Left lung (tissue), 4 donors: ENCODE measurements at regions not wholly inside any gene's neighbourhood (a gene's known extent, or its start where the extent isn't known, plus 50 kb on each side); places are given as distances from the start of the nearest gene placed in this dataset.

Source experiments
- ATAC-seq: fragments of 200-7000 bp; cut with Tn5 transposase; one replicate; pipeline ENCODE4 v1.9.1; 2020; ENCODE audit warnings: moderate library complexity
- DNase-seq, 4 donors: peaks; one replicate each; pipeline ENCODE4 v3.0.0-alpha.2; 2013 to 2020
- H3K27ac ChIP-seq, 2 donors: fragments of 200-600 bp; sonication (generic) in 1 of 2; one replicate each; pipeline versions ENCODE4 v1.5.0 to v1.8.0; 2020 to 2021
- H3K27me3 ChIP-seq, 2 donors: fragments of 200-600 bp; sonication (generic) in 1 of 2; one replicate each; pipeline versions ENCODE4 v1.5.0 to v1.8.0; 2020 to 2021
- H3K36me3 ChIP-seq, 2 donors: fragments of 200-600 bp; sonication (generic) in 1 of 2; one replicate each; pipeline versions ENCODE4 v1.5.0 to v1.8.0; 2020 to 2021
- H3K4me1 ChIP-seq, 2 donors: fragments of 200-600 bp; one replicate each; pipeline ENCODE4 v1.8.0; 2021
- H3K4me3 ChIP-seq, 2 donors: fragments of 200-600 bp; sonication (generic) in 1 of 2; one replicate each; pipeline versions ENCODE4 v1.5.0 to v1.8.0; 2020 to 2021; ENCODE audit warnings: mild to moderate bottlenecking in 1 of 2
- H3K9me3 ChIP-seq, 2 donors: fragments of 200-600 bp; sonication (generic) in 1 of 2; one replicate each; pipeline versions ENCODE4 v1.5.0 to v1.8.0; 2020 to 2021
- CTCF ChIP-seq, 2 donors: fragments of 200-600 bp; sonication (generic) in 1 of 2; IDR thresholded peaks; one replicate each; pipeline versions ENCODE4 v1.5.0 to v1.8.0; 2021; ENCODE audit warnings: antibody characterized with exemption in 2 of 2
- intact Hi-C, 2 donors: fragments of 100-400 bp; cut with DNase I; formaldehyde crosslinking; loops; one replicate each; pipeline versions ENCODE4 v1.11.2 to v1.14.2; 2022
- donor health status: DM: no; HTN: yes; CAD: no.
- donor health status: DM: no; HTN: no; CAD: no.

GRCh38 chr15:34688699-34689098 lies 66.1 kb downstream of the GJD2 start:
- Histone ChIP-seq H3K36me3 (no peaks in the 10 kb centered on the region), H3K4me3 (no peak overlapping the region), H3K4me1 (no peaks in the 10 kb centered on the region), H3K27me3 (no peaks in the 10 kb centered on the region), H3K27ac (no peak overlapping the region), H3K9me3 (no peaks in the 10 kb centered on the region)
- no peak for TF ChIP-seq CTCF (IDR thresholded peaks at IDR 0.05)
- intact Hi-C loops: no loop called here
- DNase-seq (no peak), ATAC-seq (no peak)

- no peak overlapping the region for H3K4me3 ChIP-seq
- no peaks in the 10 kb centered on the region for H3K36me3 ChIP-seq
- DNase-seq: no peak
- no peak for TF ChIP-seq CTCF (IDR thresholded peaks at IDR 0.05)
- no peaks in the 10 kb centered on the region for H3K27me3 ChIP-seq
- ATAC-seq: no peak
- no peaks in the 10 kb centered on the region for H3K4me1 ChIP-seq
- H3K9me3 ChIP-seq: no peaks in the 10 kb centered on the region
- intact Hi-C loops: no loop called here
- no peak overlapping the region for H3K27ac ChIP-seq
These were observed 70.4 kb downstream of the GJD2 start for GRCh38 chr15:34684351-34684750.

- Histone ChIP-seq H3K27ac (no peak overlapping the region), H3K4me3 (no peak overlapping the region), H3K27me3 (no peaks in the 10 kb centered on the region), H3K36me3 (no peaks in the 10 kb centered on the region), H3K4me1 (no peaks in the 10 kb centered on the region), H3K9me3 (no peaks in the 10 kb centered on the region)
- ATAC-seq: no peak
- intact Hi-C loops: no loop called here
- TF ChIP-seq CTCF (IDR thresholded peaks at IDR 0.05): no peak
- no peak for DNase-seq
These were observed 72.1 kb downstream of the GJD2 start for GRCh38 chr15:34682674-34683073.

GRCh38 chr15:34679291-34679690 lies 75.5 kb downstream of the GJD2 start:
- Histone ChIP-seq H3K36me3 (no peaks in the 10 kb centered on the region), H3K27ac (no peak overlapping the region), H3K4me3 (no peak overlapping the region), H3K27me3 (no peaks in the 10 kb centered on the region), H3K9me3 (no peaks in the 10 kb centered on the region), H3K4me1 (no peaks in the 10 kb centered on the region)
- no peak for TF ChIP-seq CTCF (IDR thresholded peaks at IDR 0.05)
- ATAC-seq (no peak), DNase-seq (peak in 2 of 4 donors; percentile 9 to 15)
- intact Hi-C loops: no loop called here

GRCh38 chr15:34673241-34673640 lies 81.6 kb downstream of the GJD2 start:
- H3K9me3 ChIP-seq: no peaks in the 10 kb centered on the region
- H3K4me1 ChIP-seq: no peaks in the 10 kb centered on the region
- DNase-seq: no peak
- no peak overlapping the region for H3K27ac ChIP-seq
- no peak for TF ChIP-seq CTCF (IDR thresholded peaks at IDR 0.05)
- intact Hi-C loops: no loop called here
- H3K4me3 ChIP-seq: no peak overlapping the region
- H3K36me3 ChIP-seq: no peaks in the 10 kb centered on the region
- no peaks in the 10 kb centered on the region for H3K27me3 ChIP-seq
- ATAC-seq: no peak
